HG02610 (cell line): ENCODE measurements at regions not wholly inside any gene's neighbourhood (a gene's known extent, or its start where the extent isn't known, plus 50 kb on each side); places are given as distances from the start of the nearest gene placed in this dataset.

ENCODE experiments used
- ATAC-seq: cut with Tn5 transposase; IDR thresholded peaks from one replicate; pipeline ENCODE4 v1.9.1; 2021; ENCODE audit warnings: mild to moderate bottlenecking, moderate library complexity; ENCODE audit not compliant: unreplicated experiment

DNA sequence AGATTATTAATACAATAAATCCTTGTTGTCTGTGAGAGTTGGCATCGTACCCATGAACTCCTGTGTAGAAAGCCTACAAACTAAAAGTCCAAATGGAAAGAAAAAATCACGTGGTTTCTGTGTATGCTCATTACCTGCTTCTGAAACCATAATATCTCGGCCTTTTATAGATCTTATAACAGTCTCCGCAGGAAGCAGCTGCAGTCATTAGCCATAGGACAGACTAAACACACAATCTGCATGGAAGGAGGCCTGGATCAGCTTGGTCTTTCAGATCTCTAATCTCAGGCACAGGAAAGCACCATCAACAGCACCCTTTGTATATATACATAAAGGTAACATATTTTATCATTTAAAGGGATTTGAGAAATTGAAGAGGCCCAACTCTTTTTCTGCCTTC lies 508.9 kb upstream of the TCF4 start:
- ATAC-seq: no peak

GRCh38 chr18:56089612-56090258 lies 501.7 kb upstream of the TCF4 start:
- no peak for ATAC-seq

- ATAC-seq: no peak
Measured at GRCh38 chr18:56086786-56087185, 498.8 kb upstream of the TCF4 start.

DNA sequence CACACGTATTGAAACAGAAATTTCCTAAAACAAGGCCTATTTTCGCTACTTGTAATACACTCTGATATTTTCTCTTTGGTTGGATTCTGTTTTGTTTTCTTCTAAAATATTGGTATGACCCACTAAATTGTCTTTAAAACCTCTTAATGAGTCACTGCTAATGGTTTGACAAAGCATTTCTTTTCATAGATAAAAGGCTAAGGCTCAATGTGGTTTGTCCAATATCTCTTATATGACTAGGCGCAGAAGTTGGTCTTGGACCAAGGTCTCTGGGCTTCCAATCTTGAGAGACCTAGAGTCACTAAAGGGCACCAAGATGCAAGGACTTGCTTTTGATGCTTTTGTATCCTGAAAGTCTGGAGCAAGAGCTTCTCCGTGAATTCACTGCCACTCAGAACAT lies 498.2 kb upstream of the TCF4 start:
- no peak for ATAC-seq

DNA sequence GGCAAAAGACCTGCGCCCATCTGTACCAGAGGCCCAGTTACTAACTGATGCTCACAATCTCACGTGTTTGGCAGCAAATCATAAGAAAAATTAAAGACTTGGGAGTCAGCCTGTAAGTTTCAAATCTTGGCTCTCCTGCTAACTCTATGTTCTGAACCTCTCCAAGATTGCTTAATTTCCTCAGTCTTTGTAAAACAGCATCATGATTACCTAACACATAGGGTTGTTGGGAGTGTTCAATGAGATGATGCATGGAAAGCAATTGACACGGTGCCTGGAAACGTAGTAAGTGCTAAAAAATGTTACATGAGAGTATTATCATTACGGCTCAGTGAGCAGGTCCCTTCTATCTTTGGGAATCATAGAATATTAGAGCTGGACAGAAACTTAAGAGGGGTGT lies 497.6 kb upstream of the TCF4 start:
- no peak for ATAC-seq

GRCh38 chr18:56083523-56084287 lies 495.7 kb upstream of the TCF4 start:
- no peak for ATAC-seq

GRCh38 chr18:56083097-56083521 lies 495.1 kb upstream of the TCF4 start:
- ATAC-seq: no peak

DNA sequence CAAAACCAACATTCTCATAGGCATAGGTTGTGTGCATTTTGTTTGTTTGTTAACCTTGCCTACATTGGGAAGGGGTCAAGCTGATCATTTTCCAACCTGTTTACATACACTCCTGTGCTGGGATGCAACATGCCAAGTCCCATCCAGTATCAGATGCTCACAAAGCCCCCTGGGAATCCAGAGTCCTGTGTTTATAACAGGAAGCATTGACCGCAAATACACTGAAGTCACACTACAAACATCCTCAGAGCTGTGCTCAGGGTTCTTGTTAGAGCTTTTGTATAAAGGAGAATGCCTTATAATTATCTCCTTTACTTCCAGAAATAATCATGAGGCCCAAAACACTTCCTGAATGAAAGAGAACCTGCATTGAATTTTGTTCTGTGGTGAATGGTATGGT lies 488.7 kb upstream of the TCF4 start:
- no peak for ATAC-seq

DNA sequence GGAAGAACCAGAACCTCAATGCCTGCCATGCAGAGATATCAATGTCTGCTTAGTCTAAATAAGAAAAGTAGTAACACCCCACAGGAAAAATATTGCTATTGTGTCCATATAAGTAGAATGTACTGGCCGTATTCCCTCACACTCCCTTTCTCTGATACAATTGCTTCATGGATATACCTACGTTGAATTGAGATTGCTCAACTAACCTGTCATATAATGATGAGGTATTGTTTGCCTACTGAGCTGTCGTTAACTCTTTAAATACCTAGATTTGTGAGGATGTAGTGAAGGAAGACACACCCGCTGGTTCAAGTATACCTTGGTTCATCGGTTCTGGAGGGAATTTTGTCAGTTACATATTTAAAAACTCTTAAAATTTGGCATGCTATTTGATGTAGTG lies 480.7 kb upstream of the TCF4 start:
- ATAC-seq: no peak

GRCh38 chr18:56067969-56068671 lies 480.1 kb upstream of the TCF4 start:
- no peak for ATAC-seq

- no peak for ATAC-seq
Measured at GRCh38 chr18:56067214-56067894, 479.4 kb upstream of the TCF4 start.

DNA sequence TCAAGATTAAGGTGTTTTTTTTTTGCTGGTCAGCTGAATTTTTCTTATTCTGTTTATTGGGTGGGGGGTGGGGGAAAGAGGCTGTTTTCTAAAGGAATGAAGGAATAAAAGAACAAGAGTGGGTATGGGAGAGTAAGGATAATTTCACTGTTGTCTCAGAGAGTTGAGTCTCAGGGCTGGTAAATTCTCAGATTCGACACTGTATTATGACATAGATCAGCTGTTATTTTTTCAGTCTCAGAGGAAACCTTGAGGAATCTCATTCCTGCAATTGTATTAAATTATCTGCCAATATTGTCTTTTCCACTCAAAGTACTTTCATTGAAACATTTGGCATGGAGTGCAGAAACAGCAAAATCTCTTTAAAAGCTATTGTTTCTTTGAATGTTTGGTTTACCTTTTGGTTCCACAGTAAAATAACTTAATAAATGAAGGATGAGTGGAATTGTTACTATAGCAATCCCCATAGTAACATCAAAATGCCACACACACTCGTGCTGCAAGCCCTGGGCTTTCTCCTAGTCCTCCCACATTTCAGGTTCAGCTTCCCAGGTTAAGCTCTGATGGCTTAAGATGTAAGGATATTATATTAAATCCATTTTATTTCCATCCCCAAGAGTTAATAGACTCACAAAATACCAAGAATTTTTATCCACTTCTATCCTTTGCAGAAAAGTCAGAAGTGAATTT lies 478.7 kb upstream of the TCF4 start:
- ATAC-seq: no peak

DNA sequence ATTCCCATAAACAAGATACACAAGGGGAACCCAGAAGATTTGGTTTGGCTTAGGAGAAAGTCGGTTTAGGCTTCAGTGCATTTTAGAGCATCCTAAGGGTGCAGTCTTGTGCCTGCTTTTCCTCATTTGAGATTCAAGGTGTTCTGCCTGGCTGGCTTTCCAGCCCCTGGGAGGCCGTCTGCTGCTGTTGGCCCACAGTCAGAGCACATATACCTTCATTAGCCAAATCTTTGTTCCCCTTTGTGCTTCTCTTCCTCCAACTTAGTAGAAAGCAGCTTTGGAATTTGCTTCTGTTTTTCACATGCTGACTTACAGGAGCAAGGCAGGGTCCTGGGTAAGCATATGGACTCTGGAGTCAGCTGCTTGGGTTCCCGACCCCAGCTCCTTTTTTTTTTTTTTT lies 477.1 kb upstream of the TCF4 start:
- no peak for ATAC-seq

GRCh38 chr18:56062931-56063330 lies 474.9 kb upstream of the TCF4 start:
- no peak for ATAC-seq

GRCh38 chr18:56060967-56061541 lies 473.1 kb upstream of the TCF4 start:
- ATAC-seq: no peak

GRCh38 chr18:56052202-56052601 lies 464.2 kb upstream of the TCF4 start:
- ATAC-seq: no peak

GRCh38 chr18:56044239-56044638 lies 456.2 kb upstream of the TCF4 start:
- ATAC-seq: no peak

GRCh38 chr18:56043641-56044061 lies 455.7 kb upstream of the TCF4 start:
- no peak for ATAC-seq

DNA sequence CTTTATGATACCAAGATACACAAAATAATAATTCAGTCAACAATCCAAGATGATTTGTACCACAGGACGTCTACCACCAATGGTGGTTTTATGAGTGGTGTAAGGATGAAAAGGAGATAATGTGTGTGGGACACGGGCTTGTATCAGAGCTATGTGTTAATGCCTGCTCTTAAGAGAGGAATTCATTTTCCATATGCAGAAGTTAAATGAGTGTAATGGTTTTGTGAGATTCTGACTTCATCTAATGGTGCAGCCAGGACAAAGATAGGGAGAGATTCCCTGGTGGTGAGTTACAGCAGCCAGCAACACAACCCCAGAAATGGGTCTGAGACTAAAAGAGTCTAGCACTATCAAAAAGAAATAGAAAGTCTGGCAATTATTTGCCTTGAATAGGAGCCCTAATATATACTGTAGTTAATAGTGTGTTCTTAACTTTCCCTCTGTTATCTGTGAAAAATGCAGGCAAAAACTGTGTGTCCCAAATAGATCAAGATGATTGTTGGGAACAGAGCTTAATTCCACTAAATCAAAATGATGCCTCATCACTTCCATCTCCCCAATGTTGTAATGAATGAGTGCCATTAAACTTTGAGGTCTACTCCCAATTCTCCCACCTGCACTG lies 455.0 kb upstream of the TCF4 start:
- no peak for ATAC-seq
